NCI-H2196 (cell line): ENCODE measurements at regions not wholly inside any gene's neighbourhood (a gene's known extent, or its start where the extent isn't known, plus 50 kb on each side); places are given as distances from the start of the nearest gene placed in this dataset.

ENCODE experiments used
- DNase-seq: peaks from one replicate; lab custom pipeline; 2025; ENCODE audit not compliant: unreplicated experiment; lab: John Stamatoyannopoulos, UW

DNA sequence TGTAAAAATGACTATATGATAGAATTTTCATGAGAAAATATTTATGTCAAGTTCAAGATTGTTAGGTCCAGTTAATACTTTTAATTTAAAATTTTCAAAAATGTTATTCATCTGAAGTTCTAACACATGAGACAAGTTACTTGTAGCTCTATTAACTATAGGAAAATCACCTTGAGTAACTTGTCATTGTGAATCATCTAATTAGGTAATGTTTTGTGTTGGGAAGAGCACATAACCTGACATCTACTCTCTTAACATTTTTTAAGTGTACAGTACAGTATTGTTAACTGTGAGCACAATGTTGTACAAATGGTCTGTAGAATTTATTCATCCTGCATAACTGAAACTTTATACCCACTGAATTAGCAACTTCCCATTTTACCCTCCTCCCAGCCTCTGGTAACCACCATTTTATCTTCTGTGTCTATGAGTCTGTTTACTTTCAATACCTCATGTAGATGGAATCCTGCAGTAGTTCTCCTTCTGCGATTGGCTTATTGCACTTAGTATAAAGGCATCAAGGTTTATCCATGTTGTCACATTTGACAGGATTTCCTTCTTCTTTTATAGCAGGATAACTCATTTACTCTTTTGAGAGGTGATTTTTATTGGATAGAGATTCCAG, 54.6 kb downstream of the ARL4A start:
- DNase-seq = no peak

- no peak for DNase-seq
These were observed 58.8 kb downstream of the ARL4A start for GRCh38 chr7:12746211-12746610.

- DNase-seq = no peak
These were observed 60.4 kb downstream of the ARL4A start for GRCh38 chr7:12747687-12748306.

DNA sequence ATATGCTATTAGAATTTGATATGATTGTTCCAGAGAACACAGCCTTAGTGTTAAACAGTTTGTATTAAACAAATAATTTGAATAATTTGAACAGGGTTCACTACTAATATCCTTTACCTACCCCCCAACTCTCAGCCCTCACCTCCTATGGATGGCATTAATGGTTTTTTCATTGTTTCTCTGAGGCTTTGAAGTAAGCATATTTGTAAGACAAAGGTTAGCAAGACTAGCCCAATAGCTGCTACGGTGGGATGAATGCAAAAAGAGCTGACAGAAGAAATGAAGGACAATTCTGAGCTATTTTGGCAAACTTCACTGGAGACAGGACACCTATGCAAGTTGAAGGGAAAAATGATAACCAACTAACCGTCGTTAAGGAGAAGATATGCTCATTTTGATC, 61.6 kb downstream of the ARL4A start:
- no peak for DNase-seq

GRCh38 chr7:12749746-12750145, 62.3 kb downstream of the ARL4A start:
- DNase-seq = no peak

GRCh38 chr7:12751764-12752163, 64.3 kb downstream of the ARL4A start:
- DNase-seq = no peak

DNA sequence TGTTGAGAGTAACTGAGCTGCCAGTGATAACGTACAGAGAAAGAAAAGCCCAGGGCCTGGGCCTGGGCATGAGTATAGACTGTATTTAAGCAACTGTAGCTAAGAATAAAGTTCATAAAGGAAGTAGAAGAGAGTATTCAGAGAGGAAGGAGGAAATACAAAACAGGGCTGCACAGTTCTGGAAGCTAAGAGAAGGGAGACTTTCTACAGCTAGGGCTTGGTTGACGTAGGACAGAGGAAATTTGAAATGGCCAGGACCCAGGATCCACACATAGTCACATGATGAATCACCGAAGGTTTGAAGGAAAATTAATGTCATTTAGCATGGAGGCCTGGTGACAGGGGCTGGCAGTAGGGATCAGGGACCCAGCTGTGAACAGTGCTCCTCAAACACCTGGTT, 66.7 kb downstream of the ARL4A start:
- DNase-seq = no peak

DNA sequence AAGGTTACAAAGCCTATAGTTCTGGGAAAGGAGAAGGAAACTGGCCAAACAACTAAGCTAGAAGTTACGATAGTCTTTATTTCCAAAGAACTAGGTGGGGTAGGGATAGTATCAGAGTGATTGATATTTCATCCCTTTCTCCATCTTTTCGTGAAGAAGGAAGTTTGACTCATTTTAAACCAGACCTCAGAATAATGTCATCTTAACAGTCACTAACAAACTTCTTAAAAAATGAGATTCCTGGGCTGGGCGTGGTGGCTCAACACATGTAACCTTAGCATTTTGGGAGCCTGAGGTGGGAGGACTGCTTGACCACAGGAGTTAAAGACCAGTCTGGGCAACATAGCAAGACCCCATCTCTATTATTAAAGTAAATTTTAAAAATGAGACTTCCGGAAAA, 69.4 kb downstream of the ARL4A start:
- DNase-seq = no peak

DNA sequence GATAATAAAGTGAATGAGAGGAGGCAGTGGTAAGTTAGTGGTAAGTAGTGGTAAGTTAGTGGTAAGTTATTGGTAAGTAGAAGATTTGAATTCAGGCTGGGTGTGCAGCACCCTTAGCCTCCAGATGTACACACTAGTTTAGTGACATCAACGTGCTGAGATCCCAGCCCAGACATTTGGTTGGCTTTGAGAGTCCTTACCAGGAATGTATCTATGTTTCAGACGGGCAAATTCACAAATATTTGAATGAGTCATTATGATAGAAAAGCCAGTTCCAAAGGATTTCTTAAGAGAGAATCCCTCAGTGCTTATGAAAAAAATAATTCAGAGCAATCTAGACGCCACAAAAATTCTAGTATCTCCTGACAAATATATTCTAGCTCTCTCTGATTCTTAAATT, 70.0 kb downstream of the ARL4A start:
- DNase-seq = no peak

GRCh38 chr7:12759151-12759550, 71.7 kb downstream of the ARL4A start:
- DNase-seq = no peak

GRCh38 chr7:12761111-12761510, 73.7 kb downstream of the ARL4A start:
- no peak for DNase-seq

- no peak for DNase-seq
These were observed 74.3 kb downstream of the ARL4A start for GRCh38 chr7:12761691-12762090.

- DNase-seq = no peak
These were observed 77.0 kb downstream of the ARL4A start for GRCh38 chr7:12764458-12764891.

DNA sequence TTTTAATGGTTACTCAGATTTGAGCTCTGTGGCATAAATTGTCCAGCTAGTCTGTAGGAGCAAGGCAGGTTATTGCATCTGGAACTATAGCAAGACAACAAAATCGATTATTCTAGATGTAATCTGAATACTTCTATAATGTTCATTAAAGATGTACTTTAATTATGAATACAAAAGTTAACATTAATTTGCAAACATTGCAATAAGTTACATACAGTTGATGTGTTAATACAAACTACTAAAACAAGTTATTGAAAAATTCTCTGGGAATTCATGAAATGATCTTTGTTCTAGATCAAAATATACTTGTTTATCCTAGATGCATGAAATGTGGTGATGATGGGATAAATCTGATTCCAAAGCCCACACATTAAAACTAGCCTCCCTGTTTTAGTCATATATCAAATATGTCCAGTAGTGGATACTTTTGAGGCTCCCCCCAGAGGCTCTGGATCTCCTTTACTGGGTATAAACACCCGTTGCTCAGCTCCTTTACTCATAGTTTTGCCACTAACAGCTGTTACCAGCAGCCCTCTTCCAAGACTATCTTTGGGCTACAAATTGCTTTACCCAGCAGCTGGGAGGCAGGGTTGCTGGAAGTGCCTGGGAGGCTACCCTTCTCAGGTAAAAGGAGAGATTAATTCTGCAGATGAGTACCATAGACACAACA, 78.1 kb downstream of the ARL4A start:
- no peak for DNase-seq

GRCh38 chr7:12766416-12766815, 79.0 kb downstream of the ARL4A start:
- DNase-seq = no peak

- DNase-seq = no peak
These were observed 81.5 kb downstream of the ARL4A start for GRCh38 chr7:12768948-12769347.

GRCh38 chr7:12769444-12769843, 82.0 kb downstream of the ARL4A start:
- no peak for DNase-seq

DNA sequence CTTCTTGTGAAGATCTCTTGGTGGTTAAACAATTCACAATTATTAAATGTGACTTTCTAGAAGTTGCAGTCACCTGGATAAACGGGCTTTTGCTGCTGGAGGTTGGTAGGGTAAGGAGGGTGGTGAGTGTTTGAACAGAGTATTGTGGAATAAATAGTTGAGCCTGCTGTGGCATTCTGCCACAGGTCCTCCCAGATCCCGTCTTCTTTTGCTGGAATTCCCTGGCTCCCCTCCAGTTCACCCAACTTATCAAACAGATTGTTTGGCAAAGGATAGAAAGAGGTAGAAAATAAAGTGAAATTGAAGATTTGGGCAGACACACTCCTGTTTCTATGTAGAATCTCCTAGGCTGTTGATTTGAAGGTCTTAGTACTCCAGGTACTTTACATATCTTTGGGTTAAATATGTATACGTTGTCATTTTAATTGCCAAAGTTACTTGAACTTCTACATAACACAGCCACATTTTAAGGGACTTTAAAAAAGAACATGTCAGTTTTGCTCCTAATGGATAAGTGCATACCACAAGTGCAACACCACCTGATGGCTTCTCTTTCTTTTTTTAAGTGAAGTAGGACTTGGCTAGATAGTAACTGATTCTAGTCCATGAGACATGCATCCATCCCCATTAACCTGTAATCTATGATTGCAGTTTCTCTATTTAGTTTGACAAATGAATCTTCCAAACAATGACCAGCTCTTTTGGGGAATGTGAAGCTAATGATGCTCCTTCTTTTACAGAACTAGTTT, 83.0 kb downstream of the ARL4A start:
- DNase-seq = peak; percentile 26

- peak; percentile 56 for DNase-seq
These were observed 84.0 kb downstream of the ARL4A start for GRCh38 chr7:12771378-12771877.

GRCh38 chr7:12772768-12773167, 85.3 kb downstream of the ARL4A start:
- DNase-seq = no peak

GRCh38 chr7:12777257-12777656, 89.8 kb downstream of the ARL4A start:
- DNase-seq = no peak

GRCh38 chr7:12779947-12780346, 92.5 kb downstream of the ARL4A start:
- no peak for DNase-seq
